Body of pancreas (tissue), 4 donors: ENCODE measurements at regions not wholly inside any gene's neighbourhood (a gene's known extent, or its start where the extent isn't known, plus 50 kb on each side); places are given as distances from the start of the nearest gene placed in this dataset.
A peak's percentile ranks its signal among the peaks of the same experiment; 100 is the strongest.

Experiments
- ATAC-seq: fragments of 150-250 bp; one replicate; pipeline ENCODE4 v1.9.1; 2016
- DNase-seq, 4 donors: peaks; one replicate each; pipeline ENCODE4 v3.0.0-alpha.2; 2019
- H3K27ac ChIP-seq, 4 donors: fragments of 200-600 bp; sonication (generic); 1 replicate in 3 of 4; 2 replicates in 1 of 4; pipeline versions ENCODE4 v1.5.1 to v1.6.1; 2016 to 2019; ENCODE audit warnings: mild to moderate bottlenecking in 1 of 4, mixed read lengths in 1 of 4, moderate library complexity in 1 of 4
- H3K27me3 ChIP-seq, 2 donors: fragments of 200-600 bp; sonication (generic); one replicate each; pipeline ENCODE4 v1.6.0; 2016; ENCODE audit warnings: mild to moderate bottlenecking in 1 of 2
- H3K36me3 ChIP-seq, 2 donors: fragments of 200-600 bp; sonication (generic); replicated peaks in 1 of 2; 2 replicates each; pipeline ENCODE4 v1.5.1; 2016; ENCODE audit warnings: low read depth in 2 of 2; ENCODE audit not compliant: insufficient read depth in 1 of 2
- H3K4me1 ChIP-seq: fragments of 200-600 bp; sonication (generic); one replicate; pipeline ENCODE4 v1.6.0; 2016
- H3K4me3 ChIP-seq, 2 donors: fragments of 200-600 bp; sonication (generic); 1 replicate in 1 of 2; 2 replicates in 1 of 2; pipeline ENCODE4 v1.5.1; 2016 to 2019
- H3K9me3 ChIP-seq, 3 donors: fragments of 200-600 bp; sonication (generic); 1 replicate in 2 of 3; 2 replicates in 1 of 3; pipeline ENCODE4 v1.5.1; 2016
- CTCF ChIP-seq, 7 experiments: fragments of 450-650 bp in 4 of 7; fragments of 200-600 bp in 3 of 7; sonication (generic) in 3 of 7; IDR thresholded peaks; one replicate each; pipeline ENCODE4 v1.5.1; 2016 to 2019; ENCODE audit warnings: antibody characterized with exemption in 7 of 7
- POLR2A ChIP-seq, 3 donors: fragments of 450-650 bp; IDR thresholded peaks; one replicate each; pipeline ENCODE4 v1.6.1; 2016; ENCODE audit warnings: antibody characterized with exemption in 3 of 3, mild to moderate bottlenecking in 2 of 3
- WGBS, 2 donors: methylation state at CpG; one replicate each; pipeline ENCODE4 v1.1.5; 2017; 5-methylcytosine and 5-hydroxymethylcytosine counted together
- intact Hi-C: fragments of 100-400 bp; cut with DNase I; formaldehyde crosslinking; loops from one replicate; pipeline ENCODE4 v1.15.1; 2023

GRCh38 chr10:78752708-78753107 lies 316.1 kb upstream of the ZMIZ1 start:
- intact Hi-C loops = no loop called here
- DNase-seq (no peak), ATAC-seq (no peak)
- Histone ChIP-seq H3K4me1 (peaks cover 16% of the 10 kb centered on the region), H3K4me3 (no peak overlapping the region), H3K27me3 (no peaks in the 10 kb centered on the region), H3K27ac (no peak overlapping the region), H3K9me3 (no peaks in the 10 kb centered on the region), H3K36me3 (no peaks in the 10 kb centered on the region)
- TF ChIP-seq POLR2A (IDR thresholded peaks at IDR 0.05) = no peak
- no peak for TF ChIP-seq CTCF (IDR thresholded peaks at IDR 0.05)
- WGBS, 2 donors = 85 to 87% methylated on average over 4 of the region's 4 CpGs

GRCh38 chr10:78754269-78755062 lies 314.3 kb upstream of the ZMIZ1 start:
- Histone ChIP-seq H3K4me1 (peaks cover 16% of the 10 kb centered on the region), H3K36me3 (no peaks in the 10 kb centered on the region), H3K27me3 (no peaks in the 10 kb centered on the region), H3K27ac (no peak overlapping the region), H3K9me3 (no peaks in the 10 kb centered on the region), H3K4me3 (no peak overlapping the region)
- no peak for TF ChIP-seq POLR2A (IDR thresholded peaks at IDR 0.05)
- no peak for TF ChIP-seq CTCF (IDR thresholded peaks at IDR 0.05)
- intact Hi-C loops = no loop called here
- 52 to 62% methylated on average over 11 of the region's 11 CpGs for WGBS, 2 donors
- no peak for DNase-seq
- no peak for ATAC-seq

GRCh38 chr10:78755063-78755701 lies 313.6 kb upstream of the ZMIZ1 start:
- intact Hi-C loops = no loop called here
- no peak overlapping the region for H3K4me3 ChIP-seq
- WGBS, 2 donors = 79 to 81% methylated on average over 10 to 12 of the region's 12 CpGs

GRCh38 chr10:78755877-78756455 lies 312.8 kb upstream of the ZMIZ1 start:
- TF ChIP-seq CTCF (IDR thresholded peaks at IDR 0.05) = no peak
- TF ChIP-seq POLR2A (IDR thresholded peaks at IDR 0.05) = no peak
- no peak for DNase-seq
- Histone ChIP-seq H3K4me1 (peaks cover 16% of the 10 kb centered on the region), H3K36me3 (no peaks in the 10 kb centered on the region), H3K9me3 (no peaks in the 10 kb centered on the region), H3K4me3 (no peak overlapping the region), H3K27ac (peak overlapping the region in 1 of 4 donors; percentile 38), H3K27me3 (no peaks in the 10 kb centered on the region)
- intact Hi-C loops = no loop called here
- WGBS, 2 donors = 85 to 86% methylated on average over 3 of the region's 3 CpGs
- ATAC-seq = no peak

More at GRCh38 chr10:78755063-78755701, 313.6 kb upstream of the ZMIZ1 start:
- no peak for ATAC-seq
- Histone ChIP-seq H3K9me3 (no peaks in the 10 kb centered on the region), H3K36me3 (no peaks in the 10 kb centered on the region), H3K4me1 (peaks cover 16% of the 10 kb centered on the region), H3K27ac (no peak overlapping the region), H3K27me3 (no peaks in the 10 kb centered on the region)
- TF ChIP-seq POLR2A (IDR thresholded peaks at IDR 0.05) = no peak
- no peak for TF ChIP-seq CTCF (IDR thresholded peaks at IDR 0.05)
- no peak for DNase-seq
